ENCODE measurements at regions not wholly inside any gene's neighbourhood (a gene's known extent, or its start where the extent isn't known, plus 50 kb on each side); places are given as distances from the start of the nearest gene placed in this dataset.

GRCh38 chr22:49649166-49650068 lies 178.3 kb downstream of the BRD1 start:
- Mint-ChIP-seq H3K27me3 (no peaks in the 10 kb centered on the region), H3K4me1 (peaks cover 4% of the 10 kb centered on the region), H3K27ac (no peak overlapping the region), H3K4me3 (no peak overlapping the region), H3K9me3 (ENCODE audit: insufficient read depth) (no peaks in the 10 kb centered on the region)
- H3K4me1 ChIP-seq (ENCODE audit: control insufficient read depth in 2 of 2, insufficient read depth in 2 of 2, low read length in 2 of 2), result no peaks in the 10 kb centered on the region
- peaks cover 98% of the 10 kb centered on the region for H3K79me2 ChIP-seq (ENCODE audit: control insufficient read depth, insufficient read depth, low read length)
- intact Hi-C loops (cut with micrococcal nuclease), result no loop called here
- H3K9ac ChIP-seq (ENCODE audit: low read length), result no peak overlapping the region
- TF ChIP-seq EZH2 (IDR thresholded peaks at IDR 0.05; ENCODE audit: borderline replicate concordance, insufficient read depth, low read depth, low read length, poor library complexity, severe bottlenecking), result no peak
- TF ChIP-seq, protein P1, sequence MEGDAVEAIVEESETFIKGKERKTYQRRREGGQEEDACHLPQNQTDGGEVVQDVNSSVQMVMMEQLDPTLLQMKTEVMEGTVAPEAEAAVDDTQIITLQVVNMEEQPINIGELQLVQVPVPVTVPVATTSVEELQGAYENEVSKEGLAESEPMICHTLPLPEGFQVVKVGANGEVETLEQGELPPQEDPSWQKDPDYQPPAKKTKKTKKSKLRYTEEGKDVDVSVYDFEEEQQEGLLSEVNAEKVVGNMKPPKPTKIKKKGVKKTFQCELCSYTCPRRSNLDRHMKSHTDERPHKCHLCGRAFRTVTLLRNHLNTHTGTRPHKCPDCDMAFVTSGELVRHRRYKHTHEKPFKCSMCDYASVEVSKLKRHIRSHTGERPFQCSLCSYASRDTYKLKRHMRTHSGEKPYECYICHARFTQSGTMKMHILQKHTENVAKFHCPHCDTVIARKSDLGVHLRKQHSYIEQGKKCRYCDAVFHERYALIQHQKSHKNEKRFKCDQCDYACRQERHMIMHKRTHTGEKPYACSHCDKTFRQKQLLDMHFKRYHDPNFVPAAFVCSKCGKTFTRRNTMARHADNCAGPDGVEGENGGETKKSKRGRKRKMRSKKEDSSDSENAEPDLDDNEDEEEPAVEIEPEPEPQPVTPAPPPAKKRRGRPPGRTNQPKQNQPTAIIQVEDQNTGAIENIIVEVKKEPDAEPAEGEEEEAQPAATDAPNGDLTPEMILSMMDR (IDR thresholded peaks at IDR 0.05), result no peak
- CTCF ChIA-PET, result interaction anchor here (0.6 kb wide), 1 partner anchor 499 kb away, joined by 5 read pairs; no protein-coding TSS in a partner anchor
- H3K36me3 ChIP-seq (replicated peaks in 1 of 2; ENCODE audit: control extremely low read depth in 1 of 2, control insufficient read depth in 1 of 2, extremely low read depth in 1 of 2, insufficient read depth in 2 of 2, low read length in 1 of 2), result peaks cover under 1 to 33% of the 10 kb centered on the region in 2 experiments
- H2AFZ ChIP-seq (ENCODE audit: insufficient read depth, low read depth, low read length, poor library complexity, severe bottlenecking), result no peak overlapping the region
- no peak overlapping the region for H3K4me3 ChIP-seq (ENCODE audit: control extremely low read depth in 1 of 5, extremely low read depth in 1 of 5, insufficient read depth in 1 of 5, low read depth in 2 of 5, low read length in 4 of 5)
- peaks cover 0 to 5% (median 0%) of the 10 kb centered on the region in 3 donors for H3K9me3 ChIP-seq (ENCODE audit: control extremely low read depth in 1 of 3, control insufficient read depth in 2 of 3, insufficient read depth in 1 of 3, low read length in 2 of 3)
- H3K27ac ChIP-seq (ENCODE audit: low read length in 2 of 2), result no peak overlapping the region
- H3K27me3 ChIP-seq (replicated peaks in 1 of 4; ENCODE audit: control extremely low read depth in 1 of 4, control insufficient read depth in 3 of 4, insufficient read depth in 4 of 4, low read length in 3 of 4), result no peaks in the 10 kb centered on the region
- POLR2A ChIA-PET, result no interaction called here
- ATAC-seq (ENCODE audit: low read depth) (no peak), DNase-seq (no peak)
- 93% methylated on average over 24 of the region's 29 CpGs for WGBS (ENCODE audit: insufficient coverage)
- H4K20me1 ChIP-seq (ENCODE audit: control insufficient read depth, insufficient read depth, low read length, poor library complexity, severe bottlenecking), result peaks cover 89% of the 10 kb centered on the region
- no peak overlapping the region for H3K4me2 ChIP-seq (replicated peaks; ENCODE audit: low read depth, low read length, poor library complexity, severe bottlenecking)

DNA sequence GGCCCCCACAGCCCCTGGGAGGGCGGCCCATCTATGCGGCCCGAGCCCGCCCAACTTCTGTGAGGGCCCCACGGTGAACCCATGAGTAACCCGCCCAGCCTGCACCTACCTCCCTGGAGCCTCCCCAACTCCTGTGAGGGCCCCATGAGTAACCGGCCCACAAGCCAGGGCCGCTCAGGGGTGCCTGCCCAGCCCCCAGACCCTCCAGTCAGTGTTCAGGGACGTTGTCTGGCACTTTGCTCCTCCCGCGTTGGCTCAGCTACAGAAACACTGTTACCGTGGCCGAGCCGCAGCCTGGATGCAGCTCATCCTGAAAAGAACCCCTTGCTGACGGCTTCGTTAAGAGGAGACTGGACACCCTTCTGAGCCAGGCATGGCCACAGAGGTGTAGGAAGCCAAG lies 179.6 kb downstream of the BRD1 start:
- no peak for DNase-seq
- Histone ChIP-seq H3K27ac (ENCODE audit: low read length in 2 of 2) (no peak overlapping the region), H4K20me1 (ENCODE audit: control insufficient read depth, insufficient read depth, low read length, poor library complexity, severe bottlenecking) (peaks cover 89% of the 10 kb centered on the region), H3K9ac (ENCODE audit: low read length) (no peak overlapping the region), H3K79me2 (ENCODE audit: control insufficient read depth, insufficient read depth, low read length) (peaks cover 98% of the 10 kb centered on the region), H3K4me1 (ENCODE audit: control insufficient read depth in 2 of 2, insufficient read depth in 2 of 2, low read length in 2 of 2) (no peaks in the 10 kb centered on the region), H3K4me2 (replicated peaks; ENCODE audit: low read depth, low read length, poor library complexity, severe bottlenecking) (no peak overlapping the region), H2AFZ (ENCODE audit: insufficient read depth, low read depth, low read length, poor library complexity, severe bottlenecking) (no peak overlapping the region), H3K4me3 (ENCODE audit: control extremely low read depth in 1 of 5, extremely low read depth in 1 of 5, insufficient read depth in 1 of 5, low read depth in 2 of 5, low read length in 4 of 5) (no peak overlapping the region), H3K36me3 (replicated peaks in 1 of 2; ENCODE audit: control extremely low read depth in 1 of 2, control insufficient read depth in 1 of 2, extremely low read depth in 1 of 2, insufficient read depth in 2 of 2, low read length in 1 of 2) (peaks cover 0 to 36% of the 10 kb centered on the region in 2 experiments), H3K9me3 (ENCODE audit: control extremely low read depth in 1 of 3, control insufficient read depth in 2 of 3, insufficient read depth in 1 of 3, low read length in 2 of 3) (peaks cover 0 to 5% (median 0%) of the 10 kb centered on the region in 3 donors), H3K27me3 (replicated peaks in 1 of 4; ENCODE audit: control extremely low read depth in 1 of 4, control insufficient read depth in 3 of 4, insufficient read depth in 4 of 4, low read length in 3 of 4) (no peaks in the 10 kb centered on the region)
- intact Hi-C loops (cut with micrococcal nuclease), result no loop called here
- no peak for ATAC-seq (ENCODE audit: low read depth)
- WGBS (ENCODE audit: insufficient coverage), result 93% methylated on average over 15 of the region's 16 CpGs
- ChIA-PET CTCF (no interaction called here), POLR2A (no interaction called here)
- Mint-ChIP-seq H3K27me3 (no peaks in the 10 kb centered on the region), H3K4me3 (no peak overlapping the region), H3K4me1 (peaks cover 4% of the 10 kb centered on the region), H3K27ac (no peak overlapping the region), H3K9me3 (ENCODE audit: insufficient read depth) (no peaks in the 10 kb centered on the region)
- TF ChIP-seq EZH2 (IDR thresholded peaks at IDR 0.05; ENCODE audit: borderline replicate concordance, insufficient read depth, low read depth, low read length, poor library complexity, severe bottlenecking), result no peak
- TF ChIP-seq, protein P1 (IDR thresholded peaks at IDR 0.05), result no peak
